ENCODE measurements at regions not wholly inside any gene's neighbourhood (a gene's known extent, or its start where the extent isn't known, plus 50 kb on each side); places are given as distances from the start of the nearest gene placed in this dataset.
A peak's percentile ranks its signal among the peaks of the same experiment; 100 is the strongest.
"Not testable (repeated sequence)": the region's sequence is repeated elsewhere in the genome, so short reads cannot be mapped to it uniquely, and the experiment has no call there.

GRCh38 chr18:977327-977726, 72.7 kb downstream of the ADCYAP1 start:
- H3K4me1 ChIP-seq; intact Hi-C loops (cut with DNase I; ENCODE audit: low total_unique reads); H3K4me3 ChIP-seq; H3K27me3 ChIP-seq; H3K36me3 ChIP-seq; H3K9me3 ChIP-seq; H3K27ac ChIP-seq; DNase-seq (ENCODE audit: low spot score in 2 of 2): not testable (repeated sequence)

GRCh38 chr18:977732-978131, 73.1 kb downstream of the ADCYAP1 start:
- H3K27ac ChIP-seq; H3K4me1 ChIP-seq; H3K4me3 ChIP-seq; H3K36me3 ChIP-seq; H3K9me3 ChIP-seq; intact Hi-C loops (cut with DNase I; ENCODE audit: low total_unique reads); H3K27me3 ChIP-seq; DNase-seq (ENCODE audit: low spot score in 2 of 2): not testable (repeated sequence)

GRCh38 chr18:980586-980985, 75.9 kb downstream of the ADCYAP1 start:
- peaks cover 0 to 7% of the 10 kb centered on the region in 2 donors for H3K9me3 ChIP-seq
- intact Hi-C loops (cut with DNase I; ENCODE audit: low total_unique reads): no loop called here
- no peak overlapping the region for H3K27ac ChIP-seq
- DNase-seq (ENCODE audit: low spot score in 2 of 2): no peak
- H3K27me3 ChIP-seq: no peaks in the 10 kb centered on the region
- H3K36me3 ChIP-seq: no peaks in the 10 kb centered on the region
- TF ChIP-seq POLR2AphosphoS5 (IDR thresholded peaks at IDR 0.05) (no peak), POLR2A (IDR thresholded peaks at IDR 0.05) (no peak)
- TF ChIP-seq, protein P1, sequence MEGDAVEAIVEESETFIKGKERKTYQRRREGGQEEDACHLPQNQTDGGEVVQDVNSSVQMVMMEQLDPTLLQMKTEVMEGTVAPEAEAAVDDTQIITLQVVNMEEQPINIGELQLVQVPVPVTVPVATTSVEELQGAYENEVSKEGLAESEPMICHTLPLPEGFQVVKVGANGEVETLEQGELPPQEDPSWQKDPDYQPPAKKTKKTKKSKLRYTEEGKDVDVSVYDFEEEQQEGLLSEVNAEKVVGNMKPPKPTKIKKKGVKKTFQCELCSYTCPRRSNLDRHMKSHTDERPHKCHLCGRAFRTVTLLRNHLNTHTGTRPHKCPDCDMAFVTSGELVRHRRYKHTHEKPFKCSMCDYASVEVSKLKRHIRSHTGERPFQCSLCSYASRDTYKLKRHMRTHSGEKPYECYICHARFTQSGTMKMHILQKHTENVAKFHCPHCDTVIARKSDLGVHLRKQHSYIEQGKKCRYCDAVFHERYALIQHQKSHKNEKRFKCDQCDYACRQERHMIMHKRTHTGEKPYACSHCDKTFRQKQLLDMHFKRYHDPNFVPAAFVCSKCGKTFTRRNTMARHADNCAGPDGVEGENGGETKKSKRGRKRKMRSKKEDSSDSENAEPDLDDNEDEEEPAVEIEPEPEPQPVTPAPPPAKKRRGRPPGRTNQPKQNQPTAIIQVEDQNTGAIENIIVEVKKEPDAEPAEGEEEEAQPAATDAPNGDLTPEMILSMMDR (IDR thresholded peaks at IDR 0.05): no peak
- H3K4me1 ChIP-seq: no peaks in the 10 kb centered on the region
- no peak overlapping the region for H3K4me3 ChIP-seq

- intact Hi-C loops (cut with DNase I; ENCODE audit: low total_unique reads): no loop called here
- H3K4me1 ChIP-seq: no peaks in the 10 kb centered on the region
- peaks cover 0 to 7% of the 10 kb centered on the region in 2 donors for H3K9me3 ChIP-seq
- H3K4me3 ChIP-seq: no peak overlapping the region
- no peak for DNase-seq (ENCODE audit: low spot score in 2 of 2)
- no peak overlapping the region for H3K27ac ChIP-seq
- H3K27me3 ChIP-seq: no peaks in the 10 kb centered on the region
- TF ChIP-seq, protein P1 (IDR thresholded peaks at IDR 0.05): no peak
- TF ChIP-seq POLR2A (IDR thresholded peaks at IDR 0.05) (no peak), POLR2AphosphoS5 (IDR thresholded peaks at IDR 0.05) (no peak)
- H3K36me3 ChIP-seq: no peaks in the 10 kb centered on the region
These were observed 79.3 kb downstream of the ADCYAP1 start for GRCh38 chr18:984004-984403.

- Histone ChIP-seq H3K9me3 (no peaks in the 10 kb centered on the region), H3K36me3 (no peaks in the 10 kb centered on the region), H3K27ac (no peak overlapping the region), H3K4me3 (no peak overlapping the region), H3K4me1 (no peaks in the 10 kb centered on the region), H3K27me3 (no peaks in the 10 kb centered on the region)
- intact Hi-C loops (cut with DNase I; ENCODE audit: low total_unique reads): no loop called here
- DNase-seq (ENCODE audit: low spot score in 2 of 2): no peak
- TF ChIP-seq POLR2AphosphoS5 (IDR thresholded peaks at IDR 0.05) (no peak), POLR2A (IDR thresholded peaks at IDR 0.05) (no peak)
- TF ChIP-seq, protein P1 (IDR thresholded peaks at IDR 0.05): no peak
These were observed 80.6 kb downstream of the ADCYAP1 start for GRCh38 chr18:985212-985661.

- H3K4me1 ChIP-seq: no peaks in the 10 kb centered on the region
These were observed 81.4 kb downstream of the ADCYAP1 start for GRCh38 chr18:986051-986450.

More at GRCh38 chr18:986051-986450, 81.4 kb downstream of the ADCYAP1 start:
- Histone ChIP-seq H3K9me3 (no peaks in the 10 kb centered on the region), H3K36me3 (no peaks in the 10 kb centered on the region), H3K27me3 (no peaks in the 10 kb centered on the region), H3K27ac (peak overlapping the region in 1 of 2 donors; percentile 0), H3K4me3 (no peak overlapping the region)
- DNase-seq (ENCODE audit: low spot score in 2 of 2): no peak
- TF ChIP-seq, protein P1 (IDR thresholded peaks at IDR 0.05): no peak
- TF ChIP-seq POLR2A (IDR thresholded peaks at IDR 0.05) (no peak), POLR2AphosphoS5 (IDR thresholded peaks at IDR 0.05) (no peak)
- intact Hi-C loops (cut with DNase I; ENCODE audit: low total_unique reads): no loop called here

Data from breast epithelium (tissue), 4 donors.